Glomerular visceral epithelial cell (primary cell): ENCODE measurements at regions not wholly inside any gene's neighbourhood (a gene's known extent, or its start where the extent isn't known, plus 50 kb on each side); places are given as distances from the start of the nearest gene placed in this dataset.

Source experiments
- DNase-seq: peaks from one replicate; pipeline ENCODE4 v3.0.0-alpha.2; 2016; ENCODE audit errors: extremely low spot score

DNA sequence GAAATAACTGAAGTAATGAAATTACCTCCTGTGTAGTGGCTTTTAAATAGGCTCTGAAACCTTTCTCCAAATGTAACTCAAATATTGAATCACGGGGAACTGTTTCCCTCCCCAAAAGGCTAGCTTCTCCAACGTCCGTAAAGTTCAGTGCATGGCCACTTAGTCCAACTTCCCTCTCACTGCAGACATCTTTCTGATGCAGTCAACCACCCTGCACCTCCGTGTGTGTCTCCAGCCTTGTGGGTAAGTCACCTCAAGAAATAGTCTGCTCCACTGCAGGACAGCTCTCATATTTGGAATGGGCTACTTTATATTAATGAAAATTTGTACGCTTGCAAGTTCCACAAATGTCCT lies 152.5 kb upstream of the CYRIA start:
- DNase-seq: no peak

DNA sequence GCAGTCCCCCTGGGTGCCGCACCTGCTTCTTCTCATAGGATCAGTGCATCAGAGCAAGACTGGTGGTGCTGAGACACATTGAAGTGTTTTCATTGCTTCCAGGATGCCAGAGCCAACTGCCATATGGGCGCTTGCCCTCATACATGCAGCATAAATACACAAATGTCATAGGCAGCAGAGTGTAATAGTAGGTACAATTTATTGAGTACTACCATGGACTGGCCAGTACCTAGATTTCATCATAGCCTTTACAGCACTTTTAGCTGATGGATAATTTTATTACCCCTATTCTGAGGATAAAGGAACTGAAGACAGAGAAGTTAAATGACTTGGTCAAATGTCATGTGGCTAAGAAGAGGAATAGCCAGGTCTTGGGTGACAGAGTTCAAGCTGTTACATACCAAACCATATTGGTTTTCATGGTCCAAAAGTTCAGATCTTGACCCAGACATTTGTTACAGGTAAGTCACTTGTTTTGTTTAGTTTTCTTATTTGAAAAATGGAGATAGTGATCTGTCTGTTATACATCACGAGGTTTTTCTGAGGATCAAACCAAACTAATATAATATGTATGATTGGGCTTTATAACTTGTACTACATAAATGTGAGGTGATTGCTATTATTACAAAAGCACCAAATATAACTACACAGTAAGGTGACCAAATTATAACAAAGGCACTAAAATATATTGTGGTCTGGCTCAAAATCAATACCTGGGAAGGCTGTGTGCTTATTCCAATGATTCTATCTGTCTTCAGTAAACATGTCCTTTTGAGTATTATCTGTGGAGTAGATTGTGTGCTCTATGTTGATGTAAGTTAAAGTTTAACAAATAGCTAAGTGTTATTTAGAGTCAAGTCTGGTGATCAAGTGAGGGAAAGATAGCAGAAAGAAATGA lies 151.9 kb upstream of the CYRIA start:
- no peak for DNase-seq

DNA sequence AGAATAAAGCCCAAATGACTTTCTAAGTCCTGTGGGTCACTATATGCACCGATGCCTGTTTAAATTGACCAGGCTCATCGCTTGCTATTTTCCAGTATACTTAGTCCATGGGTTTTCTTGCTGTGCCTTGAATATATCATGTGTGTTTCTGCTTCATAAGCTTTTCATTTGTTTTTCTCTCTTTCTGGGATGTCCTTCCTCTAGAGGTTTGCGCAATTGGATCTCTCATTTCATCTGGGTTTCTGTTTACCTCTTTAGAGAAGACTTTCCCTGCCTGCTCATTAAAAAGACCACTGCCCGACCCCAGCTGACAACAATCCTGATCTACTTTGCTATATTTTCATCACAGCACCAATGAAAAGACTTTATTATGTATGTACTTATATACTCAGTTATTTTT lies 150.9 kb upstream of the CYRIA start:
- DNase-seq: no peak

DNA sequence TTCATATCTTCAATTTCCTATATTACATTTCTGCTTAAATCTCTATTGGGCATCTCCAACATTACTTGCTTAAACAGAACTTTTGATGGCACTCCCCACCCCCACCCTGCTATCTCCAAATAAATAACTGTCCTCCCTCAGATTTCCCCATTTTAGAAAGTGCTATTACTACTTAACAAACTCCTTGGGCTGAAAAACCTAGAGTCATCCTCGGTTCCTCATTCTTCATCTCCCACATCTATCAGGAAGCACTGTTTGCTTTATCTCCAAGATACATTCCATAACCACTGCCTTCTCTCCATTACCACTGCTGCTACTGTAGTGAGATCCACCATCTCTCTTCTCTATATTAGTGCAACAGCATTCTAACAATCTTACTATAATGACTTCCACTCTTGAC lies 150.4 kb upstream of the CYRIA start:
- no peak for DNase-seq

DNA sequence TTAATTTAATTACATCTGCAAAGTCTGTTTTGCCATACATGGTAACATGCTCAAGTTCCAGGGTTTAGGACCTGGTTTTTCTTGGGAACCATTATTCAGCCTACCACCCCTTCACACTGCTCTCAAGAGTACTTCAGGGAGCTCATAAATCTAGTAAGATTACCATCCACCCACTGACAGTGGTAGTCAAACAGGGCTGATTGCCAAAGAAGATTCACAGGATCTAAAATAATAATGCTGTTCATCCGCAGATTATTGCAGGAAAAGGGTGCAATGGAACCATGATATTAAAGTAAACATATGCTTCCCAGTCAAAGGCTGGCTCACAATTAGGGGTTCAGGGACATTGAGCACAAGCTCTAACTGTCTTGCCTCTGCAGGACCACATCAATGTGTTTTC lies 148.0 kb upstream of the CYRIA start:
- no peak for DNase-seq

DNA sequence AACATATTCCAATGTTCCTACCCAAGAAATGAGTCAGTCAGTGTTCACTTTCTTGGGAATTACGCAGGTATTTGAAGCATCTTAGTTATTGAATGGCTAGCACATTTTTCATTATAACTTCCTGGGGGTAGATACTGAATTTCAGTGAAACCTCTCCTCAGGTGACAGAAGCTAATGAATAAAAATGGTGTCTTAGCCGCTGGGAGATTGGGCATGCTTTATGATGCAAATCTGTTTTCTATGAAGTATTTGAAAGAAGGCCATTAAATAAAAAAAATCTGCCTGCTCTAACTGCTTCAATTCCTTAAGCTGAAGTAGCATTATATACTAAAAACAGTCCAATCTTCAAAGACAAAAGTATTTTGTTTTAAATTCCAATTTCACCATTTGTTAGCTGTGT lies 132.8 kb upstream of the CYRIA start:
- DNase-seq: no peak

DNA sequence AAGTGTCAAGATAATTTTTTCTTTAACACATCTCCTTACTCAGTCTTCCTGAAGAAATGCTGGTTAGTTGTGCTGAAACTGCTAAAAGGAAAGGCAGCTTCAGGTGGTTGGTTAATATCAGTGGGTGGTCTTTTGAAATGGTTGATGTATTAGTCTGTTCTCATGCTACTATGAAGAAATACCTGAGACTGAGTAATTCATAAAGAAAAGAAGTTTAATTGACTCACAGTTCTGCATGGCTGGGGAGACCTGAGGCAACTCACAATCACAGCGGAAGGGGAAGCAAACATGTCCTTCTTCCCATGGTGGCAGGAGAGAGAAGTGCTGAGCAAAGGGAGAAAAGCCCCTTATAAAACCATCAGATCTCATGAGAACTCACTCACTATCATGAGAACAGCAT lies 125.9 kb upstream of the CYRIA start:
- peak; percentile 2 for DNase-seq

DNA sequence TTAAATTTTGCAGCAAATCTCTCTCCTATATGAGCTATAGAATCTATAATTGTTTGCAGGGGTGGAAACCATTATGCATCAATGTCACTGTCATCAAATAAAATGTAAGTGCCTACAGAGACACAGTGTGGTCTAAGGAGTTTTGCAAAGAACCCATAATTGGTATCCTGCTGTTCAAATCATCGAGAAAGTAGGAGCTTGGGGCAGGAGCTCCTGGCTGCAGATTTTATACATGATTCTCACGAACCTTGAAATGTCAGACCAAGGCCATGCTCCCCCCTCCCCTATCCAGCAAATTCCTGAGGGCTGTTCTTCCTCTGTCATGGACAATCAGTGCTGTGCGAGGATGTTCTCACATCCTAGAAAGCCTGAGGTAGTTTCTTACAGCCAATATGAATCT lies 119.5 kb upstream of the CYRIA start:
- no peak for DNase-seq

DNA sequence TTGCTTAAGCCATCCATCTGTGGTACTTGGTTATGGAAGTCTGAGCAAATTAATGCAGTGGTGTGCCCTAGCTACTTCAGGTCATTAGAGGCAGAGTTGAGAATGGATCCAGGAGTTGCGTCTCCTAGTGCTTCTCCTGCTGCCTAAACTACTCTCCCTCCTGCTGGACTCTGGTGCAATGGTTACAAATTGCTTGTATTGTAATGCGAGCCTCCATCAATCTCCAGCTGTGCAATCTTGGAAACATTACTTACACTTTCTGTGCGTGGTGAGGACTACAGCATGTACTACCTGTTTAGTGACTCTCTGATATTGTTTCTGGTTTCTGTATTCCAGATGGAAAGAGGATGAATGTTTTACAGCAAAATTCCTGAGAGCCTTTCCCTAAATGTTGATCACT lies 119.0 kb upstream of the CYRIA start:
- no peak for DNase-seq

DNA sequence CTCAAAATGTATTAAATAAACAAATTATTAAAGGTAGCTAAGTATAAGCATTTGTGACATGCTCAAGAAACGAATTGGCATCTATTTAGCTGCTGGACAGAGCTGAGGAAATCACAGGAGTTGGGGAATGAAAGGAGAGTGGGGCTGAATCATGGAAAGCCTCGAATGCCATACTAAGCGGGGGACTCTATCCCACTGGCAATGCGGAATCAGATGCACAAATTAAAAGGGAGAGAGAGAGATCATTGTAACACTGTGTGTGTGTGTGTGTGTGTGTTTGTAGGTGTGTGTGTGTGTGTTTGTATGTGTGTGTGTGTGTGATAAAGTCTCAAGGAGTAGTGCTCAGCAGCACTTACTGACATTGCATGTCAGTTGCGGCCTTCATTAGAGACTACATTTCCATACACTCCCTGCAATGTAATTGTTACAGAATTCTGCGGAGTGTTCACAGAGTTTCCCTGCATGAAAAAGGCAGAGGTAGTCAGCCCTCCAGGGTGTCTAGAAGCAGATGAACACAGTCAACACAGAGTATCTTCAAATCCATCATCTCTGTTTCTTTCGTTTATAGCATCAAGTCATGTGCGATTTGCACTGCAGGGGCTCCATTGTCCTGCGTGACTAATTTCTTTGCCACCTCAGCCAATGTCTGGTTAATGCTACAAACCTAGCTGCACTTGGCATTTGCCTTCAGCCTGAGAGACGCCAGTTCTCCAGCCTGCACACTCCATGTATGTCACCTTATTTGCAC lies 111.7 kb upstream of the CYRIA start:
- DNase-seq: no peak

DNA sequence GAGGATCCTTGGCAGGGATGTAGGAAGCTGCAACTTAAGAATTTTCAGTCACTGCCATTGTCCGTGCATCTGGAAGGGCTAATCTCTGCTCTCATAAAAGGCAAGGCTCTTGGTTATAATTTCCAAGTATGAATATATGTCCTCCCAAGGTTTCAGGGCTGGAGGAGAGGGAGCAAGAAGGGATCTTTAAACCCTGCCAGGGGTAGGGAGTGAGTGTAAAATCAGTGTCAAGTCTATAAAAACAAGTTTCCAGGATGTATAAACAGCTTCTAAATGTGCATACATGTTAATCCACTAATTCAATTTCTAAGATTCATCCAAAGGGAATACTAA lies 110.2 kb upstream of the CYRIA start:
- no peak for DNase-seq

DNA sequence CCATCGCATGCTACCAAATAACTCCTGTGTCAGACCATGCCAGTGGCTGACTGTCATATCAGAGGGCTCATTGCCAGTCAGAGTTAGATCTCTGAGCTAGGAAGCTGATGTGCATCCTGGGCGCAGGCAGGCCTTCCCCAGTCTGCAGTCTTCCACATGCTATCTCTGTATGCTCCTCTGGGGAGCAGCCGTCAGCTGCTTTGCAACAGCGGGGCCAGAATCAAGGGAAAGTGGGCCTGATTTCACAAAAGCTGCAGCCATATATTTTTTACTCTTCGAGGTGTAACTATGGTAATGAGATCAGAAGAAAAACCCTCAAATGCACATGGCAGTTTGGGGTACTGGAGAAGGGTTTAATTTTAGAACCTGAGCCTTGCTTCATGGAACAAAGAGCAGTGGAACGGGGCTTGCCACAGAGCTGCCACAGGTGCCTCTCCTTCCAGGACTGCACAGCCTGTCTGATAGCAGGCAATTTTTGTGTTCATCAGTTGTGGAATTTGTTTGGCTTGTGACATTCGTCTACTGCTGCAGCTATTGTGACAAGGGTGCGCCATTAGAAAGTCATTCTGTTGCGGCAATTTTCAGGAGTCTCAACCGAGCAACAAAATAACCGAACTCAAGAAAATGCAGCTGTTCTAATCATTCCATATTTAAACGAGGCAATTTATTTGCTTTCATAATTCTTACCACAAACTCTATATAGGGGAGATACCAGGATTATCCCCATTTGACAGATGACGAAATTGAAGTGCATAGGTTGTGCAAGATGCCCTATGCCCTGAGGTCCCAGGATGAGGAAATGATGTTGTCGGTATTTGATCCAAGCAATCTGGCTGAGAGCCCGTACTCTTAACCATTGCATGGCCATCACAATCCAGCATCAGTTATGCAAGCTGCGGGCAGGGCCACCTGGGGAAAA lies 109.6 kb upstream of the CYRIA start:
- no peak for DNase-seq

DNA sequence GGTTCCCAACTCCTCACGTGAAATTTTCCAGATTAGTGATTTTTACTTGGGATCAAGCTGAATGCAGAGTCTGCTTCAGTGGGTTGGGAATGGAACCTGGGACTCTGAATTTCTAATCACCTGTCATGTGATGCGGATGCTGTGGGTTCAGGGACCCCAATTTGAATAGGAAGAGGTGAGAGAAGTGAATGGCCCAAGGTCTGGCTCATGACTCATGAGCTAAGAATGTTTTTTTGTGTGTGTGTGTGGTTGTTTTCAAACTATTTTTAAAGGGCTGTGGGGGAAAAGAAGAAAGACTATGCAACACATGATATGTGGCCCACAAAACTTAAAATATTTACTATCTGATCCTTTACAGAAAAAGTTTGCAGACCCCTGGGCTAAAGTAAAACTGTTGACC lies 108.5 kb upstream of the CYRIA start:
- DNase-seq: peak; percentile 6

DNA sequence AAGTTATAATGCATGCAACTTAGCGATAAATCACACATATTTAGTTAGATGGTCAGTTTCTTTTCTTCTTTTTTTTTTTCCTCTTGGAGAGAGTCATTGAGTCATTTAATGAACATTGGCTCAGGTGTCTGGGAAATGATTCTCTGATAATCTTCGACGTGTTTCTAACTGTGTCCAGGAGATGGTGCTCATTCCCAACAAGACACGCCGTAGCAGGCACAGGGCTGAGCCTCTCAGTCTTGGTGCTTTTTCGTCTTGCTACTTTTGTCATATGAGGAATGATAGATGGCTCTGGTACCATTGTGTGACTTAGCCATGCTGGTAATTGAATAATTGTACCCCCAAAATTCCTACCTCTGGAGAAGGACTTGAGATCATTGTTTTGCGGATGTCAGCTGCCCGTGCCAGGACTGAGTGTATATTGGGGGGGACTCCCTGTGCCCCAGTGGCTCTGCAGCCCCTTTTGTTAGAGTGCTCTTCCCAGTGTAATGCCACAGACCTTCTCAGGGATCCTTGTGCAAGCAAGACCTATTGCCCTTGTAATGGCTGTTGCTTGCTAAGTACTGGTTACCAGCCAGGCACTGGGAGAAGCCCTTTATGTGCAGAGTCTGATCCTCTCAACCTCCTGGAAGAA lies 107.6 kb upstream of the CYRIA start:
- peak; percentile 48 for DNase-seq

DNA sequence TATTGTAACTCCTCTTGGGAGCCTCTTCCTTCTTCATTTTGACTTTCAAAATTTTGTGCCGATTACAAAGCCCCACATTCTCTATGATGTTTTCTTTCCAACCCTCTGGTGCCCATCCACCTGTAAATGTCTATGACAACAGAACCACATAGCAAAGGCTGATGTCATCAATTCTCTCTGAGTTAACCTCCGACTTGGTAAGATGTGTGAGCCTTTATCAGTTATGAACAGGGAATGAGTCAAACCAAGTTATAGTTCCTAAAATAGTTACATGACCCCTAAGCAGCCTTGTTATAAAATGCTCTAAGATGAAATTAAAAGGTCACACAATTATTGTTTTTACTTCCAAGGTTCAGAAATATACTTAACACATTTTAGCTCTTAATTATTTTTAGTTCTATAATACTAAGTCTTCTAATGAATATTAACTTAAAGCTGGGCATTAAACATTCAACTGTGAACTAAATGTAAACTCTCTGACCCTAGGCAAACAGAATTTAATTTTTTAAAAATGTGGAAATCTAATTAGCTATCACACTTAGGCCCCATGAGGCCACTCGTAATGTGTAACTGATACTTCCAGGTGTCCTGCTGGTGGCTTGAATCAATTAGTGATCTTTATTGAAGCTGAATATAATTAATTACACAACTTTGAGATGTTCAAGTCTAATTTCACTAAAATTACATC lies 102.3 kb upstream of the CYRIA start:
- no peak for DNase-seq

DNA sequence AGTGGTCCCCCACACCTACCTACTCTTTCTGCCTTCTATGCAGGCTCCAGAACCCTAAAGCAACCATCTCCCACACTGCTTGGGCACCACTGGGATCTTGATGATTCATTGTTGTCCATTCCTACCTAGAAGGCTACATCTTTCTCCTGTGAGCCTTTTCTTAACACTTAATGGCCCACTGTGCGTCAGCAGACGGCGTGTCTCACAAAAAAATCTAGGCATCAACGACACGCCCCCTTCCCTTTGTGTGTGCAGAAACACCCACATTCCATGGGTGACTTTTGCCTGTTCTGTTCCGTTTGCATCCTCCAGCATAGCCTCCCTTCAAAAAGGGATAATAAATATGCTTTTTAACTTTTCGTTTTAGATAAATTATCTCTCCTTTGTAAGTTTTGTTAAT lies 99.7 kb upstream of the CYRIA start:
- no peak for DNase-seq

DNA sequence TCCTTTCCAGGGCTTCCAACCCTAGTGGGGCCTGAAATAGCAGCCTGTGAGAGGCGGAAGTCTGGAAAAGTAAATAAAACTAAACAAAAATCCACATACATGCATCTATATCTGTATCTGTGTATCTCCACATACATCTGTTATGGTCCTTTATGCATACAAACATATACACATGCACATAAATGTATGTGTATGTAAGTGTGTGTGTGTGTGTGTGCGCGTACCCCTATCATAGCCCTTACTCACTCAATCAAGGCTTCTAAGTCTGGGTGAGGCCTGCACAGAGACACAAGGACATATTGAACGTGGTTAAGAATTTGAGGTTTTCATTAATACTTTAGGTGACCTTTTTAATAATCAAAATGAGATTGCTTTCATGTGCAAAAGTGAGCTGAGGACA lies 98.9 kb upstream of the CYRIA start:
- DNase-seq: no peak

DNA sequence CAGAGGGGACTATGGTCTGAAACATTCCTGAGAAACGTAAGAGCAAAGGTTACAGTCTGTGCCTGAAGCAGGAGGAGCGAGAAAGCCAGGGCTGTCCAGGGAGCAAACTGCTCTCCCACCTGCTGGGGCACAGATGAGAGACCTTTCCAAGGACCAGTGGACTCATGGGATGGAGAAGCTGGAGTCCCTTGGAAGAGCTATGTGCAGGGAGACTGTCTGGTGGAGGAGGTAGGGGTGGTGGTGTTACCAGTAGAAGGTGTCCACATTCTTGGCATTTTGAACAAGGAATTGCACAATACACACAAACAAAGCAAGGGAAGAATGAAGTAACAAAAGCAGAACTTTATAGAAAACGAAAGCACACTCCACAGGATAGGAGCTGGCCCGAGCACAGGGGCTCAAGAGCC lies 97.9 kb upstream of the CYRIA start:
- DNase-seq: no peak

DNA sequence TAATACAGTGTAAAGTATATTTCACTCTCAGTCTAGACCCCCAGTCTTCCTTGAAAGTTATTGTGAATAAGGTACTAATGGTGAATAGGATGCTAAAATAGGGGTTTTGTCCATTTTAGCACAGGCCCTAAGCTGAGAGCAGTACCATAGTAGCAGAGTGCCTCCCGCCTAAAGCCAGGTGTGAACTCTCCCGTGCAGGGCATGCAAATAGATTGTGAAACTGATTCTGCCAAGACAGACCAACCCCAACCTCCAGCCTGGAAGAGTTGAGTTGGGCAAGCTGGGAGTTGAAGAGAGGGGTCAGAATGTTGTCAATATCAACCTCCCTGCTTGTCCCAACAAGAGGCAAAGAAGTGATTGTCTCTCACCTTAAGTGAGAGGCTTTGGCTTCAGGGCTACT lies 97.4 kb upstream of the CYRIA start:
- no peak for DNase-seq

DNA sequence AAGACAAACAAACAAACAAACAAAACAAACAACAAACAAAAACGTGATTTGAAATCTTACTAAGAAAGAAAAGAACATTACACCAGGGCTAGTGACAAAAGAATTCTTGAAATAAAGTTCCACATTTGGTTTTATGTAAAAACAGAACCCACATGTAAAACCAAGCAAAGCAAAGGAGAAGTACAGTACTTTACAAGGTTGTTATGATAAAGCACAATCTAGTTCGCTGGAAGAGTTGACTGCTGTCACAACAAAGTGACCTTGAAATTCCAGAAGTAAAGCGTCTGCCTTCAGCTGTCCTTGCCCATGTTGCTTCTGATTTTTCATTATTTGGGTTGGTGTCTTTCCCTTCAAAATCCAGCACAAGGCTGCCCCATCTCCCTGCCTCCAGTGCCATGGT lies 94.8 kb upstream of the CYRIA start:
- no peak for DNase-seq
